K562 (cell line): ENCODE measurements at regions not wholly inside any gene's neighbourhood (a gene's known extent, or its start where the extent isn't known, plus 50 kb on each side); places are given as distances from the start of the nearest gene placed in this dataset.

Experiments
- ATAC-seq: fragments of 200-7000 bp; cut with Tn5 transposase; 3 replicates; pipeline ENCODE4 v1.9.1; 2020; ENCODE audit warnings: moderate library complexity
- BruUV-seq: library from RNA; stranded (reverse); fragments of 400-500 nt; replicated peaks from 2 replicates; lab custom pipeline; 2021; lab: Mats Ljungman, UMichigan
- CTCF ChIA-PET: fragments of 300-600 bp; formaldehyde crosslinking; extraction: SDS; loops from one replicate; lab custom pipeline; 2021; ENCODE audit warnings: low intra/inter-chr PET ratio; lab: Yijun Ruan, JAX
- POLR2A ChIA-PET: fragments of 300-600, 350-650 bp; sonication (Branson Sonifier 250); formaldehyde crosslinking; extraction: SDS; loops from one replicate; lab custom pipeline; 2021; ENCODE audit warnings: antibody characterized with exemption, inconsistent platforms; lab: Yijun Ruan, JAX
- DNase-seq, 4 experiments: peaks; one replicate each; pipeline versions ENCODE4 v3.0.0 to v3.0.0-alpha.2; 2011 to 2018; ENCODE audit warnings: low spot score in 3 of 4, mixed read lengths in 3 of 4; ENCODE audit errors: extremely low read depth in 1 of 4
- FAIRE-seq: peaks from 2 replicates; lab custom pipeline; 2011; peaks lifted over from hg19 to GRCh38; lab: Jason Lieb, UNC
- H2AFZ ChIP-seq: 2 replicates; pipeline ENCODE4 v1.6.0; 2011; ENCODE audit warnings: low read depth, low read length, control low read depth, inconsistent platforms
- H3K27ac ChIP-seq: fragments of 200-600 bp; 3 replicates; pipeline ENCODE4 v1.8.0; 2011; ENCODE audit warnings: low read depth, mild to moderate bottlenecking, control low read depth, inconsistent platforms, low read length, moderate library complexity, mixed read lengths; ENCODE audit errors: extremely low read depth
- H3K27me3 ChIP-seq, 2 experiments: fragments of 300-600 bp in 1 of 2; 2 replicates in 1 of 2; 3 replicates in 1 of 2; pipeline versions ENCODE4 v1.6.0 to v1.8.0; 2011; ENCODE audit warnings: inconsistent platforms in 2 of 2, low read length in 2 of 2, mild to moderate bottlenecking in 1 of 2, mixed read lengths in 1 of 2, moderate library complexity in 1 of 2; ENCODE audit not compliant: control insufficient read depth in 2 of 2, insufficient read depth in 2 of 2
- H3K36me3 ChIP-seq: fragments of 300-600 bp; 3 replicates; pipeline ENCODE4 v1.8.0; 2011; ENCODE audit warnings: mild to moderate bottlenecking, low read length, inconsistent platforms; ENCODE audit not compliant: control insufficient read depth, insufficient read depth
- H3K4me1 ChIP-seq, 2 experiments: fragments of 200-600 bp in 1 of 2; replicated peaks in 1 of 2; 2 replicates in 1 of 2; 3 replicates in 1 of 2; pipeline versions ENCODE4 v1.5.1 to v1.8.0; 2011; ENCODE audit warnings: inconsistent platforms in 2 of 2, low read length in 2 of 2, mild to moderate bottlenecking in 1 of 2, mixed read lengths in 1 of 2, moderate library complexity in 1 of 2; ENCODE audit not compliant: control insufficient read depth in 2 of 2, insufficient read depth in 2 of 2
- H3K4me2 ChIP-seq: 2 replicates; pipeline ENCODE4 v1.6.1; 2011; ENCODE audit warnings: low read length, control low read depth, inconsistent platforms, mixed read lengths; ENCODE audit not compliant: insufficient read depth
- H3K4me3 ChIP-seq: fragments of 200-600 bp; sonication (generic), shearing (Covaris generic); 2 replicates; pipeline ENCODE4 v1.5.1; 2016; ENCODE audit warnings: control low read depth, inconsistent platforms
- H3K79me2 ChIP-seq: fragments of 200-600 bp; 3 replicates; pipeline ENCODE4 v1.8.0; 2011; ENCODE audit warnings: low read length, inconsistent platforms; ENCODE audit not compliant: control insufficient read depth, insufficient read depth
- H3K9ac ChIP-seq, 2 experiments: 2 replicates each; pipeline versions ENCODE4 v1.6.0 to v1.6.1; 2011; ENCODE audit warnings: low read depth in 2 of 2, low read length in 2 of 2, control low read depth in 1 of 2, inconsistent platforms in 1 of 2, mild to moderate bottlenecking in 1 of 2, mixed read lengths in 1 of 2; ENCODE audit not compliant: insufficient read depth in 1 of 2
- H3K9me1 ChIP-seq: one replicate; pipeline ENCODE4 v1.6.0; 2011; ENCODE audit warnings: inconsistent platforms, mild to moderate bottlenecking, low read length, moderate library complexity; ENCODE audit not compliant: control insufficient read depth, insufficient read depth
- H3K9me3 ChIP-seq: replicated peaks from 2 replicates; pipeline ENCODE4 v1.5.1; 2011; ENCODE audit warnings: low read depth, low read length, inconsistent platforms; ENCODE audit not compliant: control insufficient read depth, insufficient read depth
- H4K20me1 ChIP-seq: replicated peaks from 2 replicates; pipeline ENCODE4 v1.6.1; 2011; ENCODE audit warnings: low read length, inconsistent platforms, mixed read lengths; ENCODE audit not compliant: control insufficient read depth, insufficient read depth
- ATF7 ChIP-seq: fragments of 450-650 bp; IDR thresholded peaks from 2 replicates; pipeline ENCODE4 v1.7.1; 2014; ENCODE audit warnings: mild to moderate bottlenecking, moderate library complexity
- BRD9 ChIP-seq: fragments of 450-650 bp; IDR thresholded peaks from 2 replicates; pipeline ENCODE4 v1.6.1; 2018; ENCODE audit warnings: low read depth; ENCODE audit not compliant: partially characterized antibody
- EZH2 ChIP-seq: IDR thresholded peaks from 2 replicates; pipeline ENCODE4 v1.6.1; 2012; ENCODE audit warnings: low read depth, mild to moderate bottlenecking, inconsistent platforms, low read length, borderline replicate concordance
- FUS ChIP-seq: fragments of 200-400 bp; formaldehyde crosslinking; optimal IDR thresholded peaks from 2 replicates; pipeline ENCODE3; 2017; ENCODE audit warnings: low read depth, low read length
- KAT8 ChIP-seq: fragments of 450-650 bp; IDR thresholded peaks from 2 replicates; pipeline ENCODE4 v1.6.1; 2016; ENCODE audit warnings: low read depth, mild to moderate bottlenecking
- POLR2H ChIP-seq: IDR thresholded peaks from 2 replicates; pipeline ENCODE4 v1.6.1; 2016; ENCODE audit warnings: missing genetic modification characterization, low read depth, mild to moderate bottlenecking, control low read depth, missing compliant biosample characterization, moderate library complexity
- TCFL5 ChIP-seq: fragments of 250-450 bp; sonication (Bioruptor Pico); conservative IDR thresholded peaks from 2 replicates; pipeline ENCODE4 v1.6.1; 2021; ENCODE audit warnings: mild to moderate bottlenecking, moderate library complexity, matching md5 sums
- ZNF174 ChIP-seq: fragments of 250-450 bp; sonication (Bioruptor Pico); IDR thresholded peaks from 2 replicates; pipeline ENCODE4 v1.4.0; 2020; ENCODE audit warnings: mild to moderate bottlenecking
- ZNF175 ChIP-seq: fragments of 200-800 bp; sonication (Bioruptor generic); IDR thresholded peaks from 2 replicates; pipeline ENCODE4 v1.6.1; 2016; ENCODE audit warnings: low read depth, mild to moderate bottlenecking, missing genetic modification characterization, missing compliant biosample characterization
- ZNF586 ChIP-seq: fragments of 450-650 bp; formaldehyde crosslinking; conservative IDR thresholded peaks from 2 replicates; pipeline ENCODE4 v1.4.0; 2020; ENCODE audit warnings: mild to moderate bottlenecking, moderate library complexity
- WGBS: fragments of 100-300 bp; shearing (Covaris generic); methylation state at CpG from one replicate; pipeline ENCODE4 v1.1.6; 2016; ENCODE audit warnings: low coverage, mixed read lengths; ENCODE audit not compliant: insufficient coverage; ENCODE audit errors: missing lambda C conversion rate; 5-methylcytosine and 5-hydroxymethylcytosine counted together
- in situ Hi-C: fragments of 300-500 bp; cut with MboI; formaldehyde crosslinking; loops from 4 replicates; pipeline ENCODE4 v1.15.0; 2018; ENCODE audit warnings: inconsistent platforms, mixed read lengths
- intact Hi-C: fragments of 100-400 bp; cut with micrococcal nuclease; formaldehyde crosslinking; loops from 2 replicates; pipeline ENCODE4 v1.14.2; 2022
- TF ChIP-seq, protein P1 (sequence below), 3 experiments: IDR thresholded peaks in 2 of 3; conservative IDR thresholded peaks in 1 of 3; 2 replicates each; pipeline ENCODE4 v1.5.1; 2011 to 2012; ENCODE audit warnings: low read length in 3 of 3, mild to moderate bottlenecking in 3 of 3, control low read depth in 2 of 3, improper control_type of control experiment in 1 of 3, inconsistent platforms in 1 of 3, low read depth in 1 of 3, mixed read lengths in 1 of 3, moderate library complexity in 1 of 3; ENCODE audit not compliant: insufficient read depth in 2 of 3
- TF ChIP-seq, protein P2 (sequence below): fragments of 450-650 bp; formaldehyde crosslinking; IDR thresholded peaks from 2 replicates; pipeline ENCODE4 v1.4.0; 2020; ENCODE audit warnings: mild to moderate bottlenecking, mixed read lengths
- TF ChIP-seq, protein P3 (sequence below): fragments of 450-650 bp; formaldehyde crosslinking; IDR thresholded peaks from 2 replicates; pipeline ENCODE4 v1.4.0; 2022; ENCODE audit warnings: missing genetic modification characterization

DNA sequence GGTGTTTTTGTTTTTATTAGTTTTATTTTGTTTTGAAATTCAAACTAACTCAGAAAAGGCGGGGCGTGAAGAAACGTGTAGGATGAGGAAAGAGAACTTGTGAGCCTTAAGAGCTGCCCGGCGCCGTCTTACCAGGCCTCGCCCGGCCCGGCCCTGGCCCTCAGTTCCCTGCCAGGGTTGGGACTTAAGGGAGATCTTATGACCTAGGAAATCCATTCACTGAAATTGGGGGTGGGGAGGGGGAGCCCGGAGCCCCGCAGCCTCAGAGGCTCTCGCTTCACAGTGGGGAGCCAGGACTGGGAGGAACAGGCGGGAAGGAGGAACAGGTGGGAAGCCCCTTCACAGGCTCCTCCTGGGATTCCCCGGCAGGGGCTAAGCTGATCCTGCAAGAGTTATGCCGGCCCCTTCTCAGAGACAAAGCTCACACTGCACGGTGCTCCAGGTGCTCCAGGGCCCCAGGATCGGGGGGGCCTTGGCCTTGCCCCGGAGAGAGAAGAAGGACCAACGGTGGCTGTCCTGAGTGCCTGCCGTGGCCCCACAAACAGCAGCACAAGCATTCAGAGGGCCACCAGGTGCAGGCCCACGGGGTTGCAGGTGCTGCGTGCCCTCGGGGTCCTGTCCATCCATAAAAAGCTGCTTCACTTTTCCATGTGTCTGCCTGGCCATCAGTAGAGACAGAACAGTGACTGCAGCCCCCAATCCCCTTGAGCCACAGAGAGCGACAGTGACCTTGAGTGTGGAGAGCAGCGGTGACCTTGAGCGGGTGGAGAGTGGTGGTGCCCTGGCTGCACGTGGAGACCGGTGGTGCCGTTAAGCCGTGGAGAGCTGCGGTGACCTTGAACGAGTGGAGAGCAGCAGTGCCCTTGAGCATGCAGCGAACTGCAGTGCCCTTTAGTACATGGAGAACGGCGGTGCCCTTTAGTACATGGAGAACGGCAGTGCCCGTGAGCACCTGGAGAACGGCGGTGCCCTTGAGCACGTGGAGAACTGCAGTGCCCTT is 152.7 kb downstream of the DLL1 start (continued):
- TF ChIP-seq EZH2: no peak
- TF ChIP-seq, all 486 proteins: peak for 0

DNA sequence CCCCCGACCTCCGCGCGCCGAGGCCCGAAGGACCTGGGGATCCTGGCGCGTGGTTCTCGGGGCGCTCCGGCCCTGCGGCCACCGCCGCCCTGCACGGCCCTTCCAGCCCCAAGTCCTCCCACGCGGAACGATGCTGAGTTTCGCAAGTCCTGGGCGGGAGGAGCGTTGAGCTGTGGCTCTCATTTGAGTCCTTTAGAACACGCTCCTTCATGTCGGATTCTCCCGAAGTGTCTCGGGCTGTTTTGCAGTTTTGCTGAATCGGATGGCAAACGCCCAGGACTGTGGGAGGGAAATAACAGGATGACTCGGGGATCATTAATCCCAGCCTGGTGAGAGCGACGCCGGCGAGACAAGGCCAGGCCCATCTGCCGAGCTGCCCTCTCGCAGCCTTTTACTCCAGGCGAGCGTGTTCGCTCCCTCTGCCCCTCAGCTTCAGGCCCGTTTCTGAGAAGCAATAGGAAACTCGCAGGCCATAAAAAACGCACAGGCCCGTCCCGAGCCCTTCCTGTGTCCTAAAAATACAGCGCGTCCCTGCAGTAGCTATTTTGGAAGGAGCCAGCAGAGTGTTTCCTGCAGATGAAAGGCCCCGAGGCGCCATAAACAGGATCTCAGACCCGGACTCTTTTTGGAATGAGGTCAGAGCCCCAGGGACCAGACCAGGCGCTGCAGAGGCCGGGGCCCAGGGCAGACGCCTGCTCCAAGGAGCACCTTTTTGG is 153.5 kb downstream of the DLL1 start:
- H3K9ac ChIP-seq: no peak overlapping the region
- ChIA-PET POLR2A (interaction anchor here (0.6 to 0.7 kb wide), 2 partner anchors 132 to 357 kb away, joined by 3 to 4 read pairs; no protein-coding TSS in a partner anchor), CTCF (no interaction called here)
- DNase-seq: no peak
- intact Hi-C loops (no loop called here), in situ Hi-C loops (no loop called here)
- H3K4me3 ChIP-seq: no peak overlapping the region
- FAIRE-seq: no peak
- no peak overlapping the region for H3K4me2 ChIP-seq
- peaks cover 0 to 9% of the 10 kb centered on the region in 2 experiments; a peak in 2 of 5 replicates for H3K4me1 ChIP-seq
- no peaks in the 10 kb centered on the region for H3K9me1 ChIP-seq
- no peak overlapping the region for H2AFZ ChIP-seq
- no peaks in the 10 kb centered on the region for H4K20me1 ChIP-seq
- WGBS: 14% methylated on average over 44 of the region's 50 CpGs
- peaks cover 13 to 75% of the 10 kb centered on the region in 2 experiments; a peak in 4 of 5 replicates for H3K27me3 ChIP-seq
- no TSS peak for BruUV-seq
- no peaks in the 10 kb centered on the region for H3K36me3 ChIP-seq
- ATAC-seq: no peak
- H3K79me2 ChIP-seq: no peaks in the 10 kb centered on the region
- H3K9me3 ChIP-seq: no peaks in the 10 kb centered on the region
- no peak overlapping the region for H3K27ac ChIP-seq
- TF ChIP-seq POLR2H (tag): no peak
- TF ChIP-seq, protein P1, sequence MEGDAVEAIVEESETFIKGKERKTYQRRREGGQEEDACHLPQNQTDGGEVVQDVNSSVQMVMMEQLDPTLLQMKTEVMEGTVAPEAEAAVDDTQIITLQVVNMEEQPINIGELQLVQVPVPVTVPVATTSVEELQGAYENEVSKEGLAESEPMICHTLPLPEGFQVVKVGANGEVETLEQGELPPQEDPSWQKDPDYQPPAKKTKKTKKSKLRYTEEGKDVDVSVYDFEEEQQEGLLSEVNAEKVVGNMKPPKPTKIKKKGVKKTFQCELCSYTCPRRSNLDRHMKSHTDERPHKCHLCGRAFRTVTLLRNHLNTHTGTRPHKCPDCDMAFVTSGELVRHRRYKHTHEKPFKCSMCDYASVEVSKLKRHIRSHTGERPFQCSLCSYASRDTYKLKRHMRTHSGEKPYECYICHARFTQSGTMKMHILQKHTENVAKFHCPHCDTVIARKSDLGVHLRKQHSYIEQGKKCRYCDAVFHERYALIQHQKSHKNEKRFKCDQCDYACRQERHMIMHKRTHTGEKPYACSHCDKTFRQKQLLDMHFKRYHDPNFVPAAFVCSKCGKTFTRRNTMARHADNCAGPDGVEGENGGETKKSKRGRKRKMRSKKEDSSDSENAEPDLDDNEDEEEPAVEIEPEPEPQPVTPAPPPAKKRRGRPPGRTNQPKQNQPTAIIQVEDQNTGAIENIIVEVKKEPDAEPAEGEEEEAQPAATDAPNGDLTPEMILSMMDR (IDR thresholded peaks at IDR 0.05 in 2 of 3, conservative IDR thresholded peaks at IDR 0.05 in 1 of 3; ENCODE audit: insufficient read depth in 2 of 3, low read depth in 1 of 3, low read length in 3 of 3): no peak
- TF ChIP-seq, protein P2, sequence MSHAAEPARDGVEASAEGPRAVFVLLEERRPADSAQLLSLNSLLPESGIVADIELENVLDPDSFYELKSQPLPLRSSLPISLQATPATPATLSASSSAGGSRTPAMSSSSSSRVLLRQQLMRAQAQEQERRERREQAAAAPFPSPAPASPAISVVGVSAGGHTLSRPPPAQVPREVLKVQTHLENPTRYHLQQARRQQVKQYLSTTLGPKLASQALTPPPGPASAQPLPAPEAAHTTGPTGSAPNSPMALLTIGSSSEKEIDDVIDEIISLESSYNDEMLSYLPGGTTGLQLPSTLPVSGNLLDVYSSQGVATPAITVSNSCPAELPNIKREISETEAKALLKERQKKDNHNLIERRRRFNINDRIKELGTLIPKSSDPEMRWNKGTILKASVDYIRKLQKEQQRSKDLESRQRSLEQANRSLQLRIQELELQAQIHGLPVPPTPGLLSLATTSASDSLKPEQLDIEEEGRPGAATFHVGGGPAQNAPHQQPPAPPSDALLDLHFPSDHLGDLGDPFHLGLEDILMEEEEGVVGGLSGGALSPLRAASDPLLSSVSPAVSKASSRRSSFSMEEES: no peak
- no peak for TF ChIP-seq FUS
- no peak for TF ChIP-seq ZNF586 (CRISPR knock-in tag)
- TF ChIP-seq, protein P3, sequence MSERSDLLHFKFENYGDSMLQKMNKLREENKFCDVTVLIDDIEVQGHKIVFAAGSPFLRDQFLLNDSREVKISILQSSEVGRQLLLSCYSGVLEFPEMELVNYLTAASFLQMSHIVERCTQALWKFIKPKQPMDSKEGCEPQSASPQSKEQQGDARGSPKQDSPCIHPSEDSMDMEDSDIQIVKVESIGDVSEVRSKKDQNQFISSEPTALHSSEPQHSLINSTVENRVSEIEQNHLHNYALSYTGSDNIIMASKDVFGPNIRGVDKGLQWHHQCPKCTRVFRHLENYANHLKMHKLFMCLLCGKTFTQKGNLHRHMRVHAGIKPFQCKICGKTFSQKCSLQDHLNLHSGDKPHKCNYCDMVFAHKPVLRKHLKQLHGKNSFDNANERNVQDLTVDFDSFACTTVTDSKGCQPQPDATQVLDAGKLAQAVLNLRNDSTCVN (CRISPR knock-in tag): no peak
- no peak for TF ChIP-seq BRD9
- TF ChIP-seq ZNF174 (CRISPR knock-in tag): no peak
- no peak for TF ChIP-seq ATF7
- no peak for TF ChIP-seq TCFL5 (CRISPR knock-in tag)
- TF ChIP-seq KAT8: no peak
- TF ChIP-seq ZNF175 (CRISPR knock-in tag): no peak
